HG02678 (cell line): ENCODE measurements at regions not wholly inside any gene's neighbourhood (a gene's known extent, or its start where the extent isn't known, plus 50 kb on each side); places are given as distances from the start of the nearest gene placed in this dataset.
"Not testable (repeated sequence)": the region's sequence is repeated elsewhere in the genome, so short reads cannot be mapped to it uniquely, and the experiment has no call there.

Experiments
- ATAC-seq: cut with Tn5 transposase; IDR thresholded peaks from one replicate; pipeline ENCODE4 v1.9.1; 2021; ENCODE audit warnings: mild to moderate bottlenecking, moderate library complexity; ENCODE audit not compliant: unreplicated experiment

GRCh38 chr21:25254491-25255174, 352.6 kb downstream of the MRPL39 start:
- ATAC-seq, result no peak

- no peak for ATAC-seq
These were observed 360.7 kb downstream of the MRPL39 start for GRCh38 chr21:25246546-25246945.

- ATAC-seq, result no peak
These were observed 362.5 kb downstream of the MRPL39 start for GRCh38 chr21:25244735-25245134.

- ATAC-seq, result no peak
These were observed 363.5 kb downstream of the MRPL39 start for GRCh38 chr21:25243808-25244207.

- no peak for ATAC-seq
These were observed 366.3 kb downstream of the MRPL39 start for GRCh38 chr21:25240974-25241373.

- ATAC-seq, result peak; percentile 84
These were observed 372.2 kb downstream of the MRPL39 start for GRCh38 chr21:25234857-25235801.

GRCh38 chr21:25220954-25221353, 386.3 kb downstream of the MRPL39 start:
- no peak for ATAC-seq

GRCh38 chr21:25220169-25220568, 387.1 kb downstream of the MRPL39 start:
- ATAC-seq, result no peak

GRCh38 chr21:25215698-25216384, 391.4 kb downstream of the MRPL39 start:
- ATAC-seq, result peak; percentile 94

- no peak for ATAC-seq
These were observed 392.6 kb downstream of the MRPL39 start for GRCh38 chr21:25214676-25215075.

- ATAC-seq, result no peak
These were observed 407.3 kb downstream of the MRPL39 start for GRCh38 chr21:25199944-25200343.

- peak; percentile 46 for ATAC-seq
These were observed 416.1 kb downstream of the MRPL39 start for GRCh38 chr21:25191141-25191540.

GRCh38 chr21:25189497-25189896, 417.8 kb downstream of the MRPL39 start:
- ATAC-seq, result no peak

GRCh38 chr21:25188677-25189079, 418.6 kb downstream of the MRPL39 start:
- peak; percentile 81 for ATAC-seq

GRCh38 chr21:25186273-25186672, 421.0 kb downstream of the MRPL39 start:
- ATAC-seq, result no peak

- no peak for ATAC-seq
These were observed 423.7 kb downstream of the MRPL39 start for GRCh38 chr21:25183577-25183976.

- ATAC-seq, result not testable (repeated sequence)
These were observed 425.6 kb downstream of the MRPL39 start for GRCh38 chr21:25181690-25182089.

- ATAC-seq, result no peak
These were observed 428.2 kb downstream of the MRPL39 start for GRCh38 chr21:25179116-25179515.

GRCh38 chr21:25176637-25177412, 430.5 kb downstream of the MRPL39 start:
- ATAC-seq, result peak; percentile 78

GRCh38 chr21:25175938-25176337, 431.3 kb downstream of the MRPL39 start:
- peak; percentile 65 for ATAC-seq

GRCh38 chr21:25171438-25171837, 435.8 kb downstream of the MRPL39 start:
- no peak for ATAC-seq
